BJ (cell line): ENCODE measurements at regions not wholly inside any gene's neighbourhood (a gene's known extent, or its start where the extent isn't known, plus 50 kb on each side); places are given as distances from the start of the nearest gene placed in this dataset.

Experiments used
- CTCF ChIA-PET: fragments of 350-600 bp; formaldehyde crosslinking; extraction: SDS; loops from one replicate; lab custom pipeline; 2021; ENCODE audit warnings: antibody characterized with exemption, inconsistent platforms; lab: Yijun Ruan, JAX
- POLR2A ChIA-PET: fragments of 300-600 bp; sonication (Branson Sonifier 250); formaldehyde crosslinking; extraction: SDS; loops from one replicate; lab custom pipeline; 2021; ENCODE audit warnings: antibody characterized with exemption; lab: Charles Lee
- DNase-seq: peaks from one replicate; pipeline ENCODE4 v3.0.0-alpha.2; 2011; ENCODE audit warnings: low read depth
- H3K27me3 ChIP-seq: 2 replicates; pipeline ENCODE4 v1.6.0; 2011; ENCODE audit warnings: low read length; ENCODE audit not compliant: control insufficient read depth, insufficient read depth
- H3K36me3 ChIP-seq: 2 replicates; pipeline ENCODE4 v1.5.1; 2011; ENCODE audit warnings: low read length; ENCODE audit not compliant: control insufficient read depth, insufficient read depth
- H3K4me3 ChIP-seq: 2 replicates; pipeline ENCODE4 v1.5.1; 2011; ENCODE audit warnings: low read depth, mild to moderate bottlenecking, control low read depth, low read length
- CTCF ChIP-seq: IDR thresholded peaks from 2 replicates; pipeline ENCODE4 v1.5.1; 2011; ENCODE audit warnings: low read depth, mild to moderate bottlenecking, control low read depth, inconsistent platforms, low read length, moderate library complexity; ENCODE audit not compliant: insufficient read depth

- H3K4me3 ChIP-seq, result no peak overlapping the region
- TF ChIP-seq CTCF, result no peak
- CTCF ChIA-PET, result interaction anchor here (1.2 kb wide), 1 partner anchor 12 kb away, joined by 3 read pairs; no protein-coding TSS in a partner anchor
- H3K36me3 ChIP-seq, result peaks cover 4% of the 10 kb centered on the region
- no peak for DNase-seq
- POLR2A ChIA-PET, result no interaction called here
- H3K27me3 ChIP-seq, result no peaks in the 10 kb centered on the region
Measured at GRCh38 chr1:201728731-201729130, 100.2 kb upstream of the IPO9 start.

- CTCF ChIA-PET, result interaction anchor here (1.0 to 1.2 kb wide), 2 partner anchors 13 to 65 kb away, joined by 3 read pairs; no protein-coding TSS in a partner anchor
- no peak for TF ChIP-seq CTCF
- H3K27me3 ChIP-seq, result no peaks in the 10 kb centered on the region
- no peak for DNase-seq
- POLR2A ChIA-PET, result no interaction called here
- no peak overlapping the region for H3K4me3 ChIP-seq
- peaks cover 10% of the 10 kb centered on the region for H3K36me3 ChIP-seq
Measured at GRCh38 chr1:201729973-201730608, 98.9 kb upstream of the IPO9 start.

GRCh38 chr1:201730611-201731010 lies 98.3 kb upstream of the IPO9 start:
- POLR2A ChIA-PET, result no interaction called here
- CTCF ChIA-PET, result interaction anchor here (1.6 kb wide), 1 partner anchor 15 kb away, joined by 4 read pairs; no protein-coding TSS in a partner anchor

GRCh38 chr1:201731142-201731541 lies 97.8 kb upstream of the IPO9 start:
- DNase-seq, result no peak
- ChIA-PET POLR2A (no interaction called here), CTCF (interaction anchor here (1.0 to 2.2 kb wide), 4 partner anchors 10 to 62 kb away, joined by 4 to 6 read pairs (median 4); no protein-coding TSS in a partner anchor)

More at GRCh38 chr1:201730611-201731010, 98.3 kb upstream of the IPO9 start:
- peaks cover 10% of the 10 kb centered on the region for H3K36me3 ChIP-seq
- no peak overlapping the region for H3K4me3 ChIP-seq
- no peak for DNase-seq
- TF ChIP-seq CTCF, result no peak
- H3K27me3 ChIP-seq, result no peaks in the 10 kb centered on the region

More at GRCh38 chr1:201731142-201731541, 97.8 kb upstream of the IPO9 start:
- Histone ChIP-seq H3K36me3 (peaks cover 10% of the 10 kb centered on the region), H3K27me3 (no peaks in the 10 kb centered on the region), H3K4me3 (no peak overlapping the region)
- TF ChIP-seq CTCF, result no peak
